HepG2 (cell line): ENCODE measurements at regions not wholly inside any gene's neighbourhood (a gene's known extent, or its start where the extent isn't known, plus 50 kb on each side); places are given as distances from the start of the nearest gene placed in this dataset.

Source experiments
- ATAC-seq: fragments of 200-7000 bp; cut with Tn5 transposase; 3 replicates; pipeline ENCODE4 v1.9.1; 2020; ENCODE audit warnings: mild to moderate bottlenecking, moderate library complexity
- BruUV-seq: library from RNA; stranded (reverse); fragments of 400-500 nt; replicated peaks from 2 replicates; lab custom pipeline; 2021; lab: Mats Ljungman, UMichigan
- CTCF ChIA-PET: fragments of 300-600 bp; formaldehyde crosslinking; extraction: SDS; loops from one replicate; lab custom pipeline; 2021; ENCODE audit warnings: low total read pairs, inconsistent platforms, low intra/inter-chr PET ratio; lab: Yijun Ruan, JAX
- POLR2A ChIA-PET: fragments of 350-600 bp; sonication (Branson Sonifier 250); formaldehyde crosslinking; loops from one replicate; lab custom pipeline; 2020; ENCODE audit warnings: antibody characterized with exemption, inconsistent platforms; lab: Yijun Ruan, JAX
- DNase-seq: peaks from one replicate; pipeline ENCODE4 v3.0.0-alpha.2; 2015; ENCODE audit warnings: low spot score
- FAIRE-seq: peaks from 3 replicates; lab custom pipeline; 2011; peaks lifted over from hg19 to GRCh38; lab: Jason Lieb, UNC
- H2AFZ ChIP-seq: one replicate; pipeline ENCODE4 v1.6.1; 2011; ENCODE audit warnings: low read length, inconsistent platforms
- H3K27ac ChIP-seq: fragments of 300-600 bp; 3 replicates; pipeline ENCODE4 v1.8.0; 2011; ENCODE audit warnings: mixed run types, mild to moderate bottlenecking, mixed read lengths, low read length, inconsistent platforms; ENCODE audit not compliant: insufficient read depth; ENCODE audit errors: extremely low read length
- H3K27me3 ChIP-seq, 2 experiments: fragments of 200-600 bp in 1 of 2; 2 replicates in 1 of 2; 3 replicates in 1 of 2; pipeline versions ENCODE4 v1.6.0 to v1.8.0; 2011; ENCODE audit warnings: low read length in 2 of 2, mild to moderate bottlenecking in 2 of 2, moderate library complexity in 2 of 2, inconsistent platforms in 1 of 2; ENCODE audit not compliant: insufficient read depth in 2 of 2, control insufficient read depth in 1 of 2
- H3K36me3 ChIP-seq, 2 experiments: fragments of 200-600 bp in 1 of 2; replicated peaks in 1 of 2; 2 replicates in 1 of 2; 3 replicates in 1 of 2; pipeline versions ENCODE4 v1.5.1 to v1.8.0; 2011; ENCODE audit warnings: low read length in 2 of 2, inconsistent platforms in 1 of 2; ENCODE audit not compliant: insufficient read depth in 2 of 2, control insufficient read depth in 1 of 2
- H3K4me1 ChIP-seq: 2 replicates; pipeline ENCODE4 v1.5.1; 2012; ENCODE audit warnings: low read length, inconsistent platforms; ENCODE audit not compliant: insufficient read depth
- H3K4me2 ChIP-seq: 2 replicates; pipeline ENCODE4 v1.6.0; 2011; ENCODE audit warnings: low read depth, low read length, inconsistent platforms
- H3K4me3 ChIP-seq, 3 experiments: fragments of 200-600 bp in 1 of 3; sonication (generic), shearing (Covaris generic) in 1 of 3; replicated peaks in 1 of 3; 2 replicates each; pipeline ENCODE4 v1.5.1; 2011 to 2016; ENCODE audit warnings: low read length in 3 of 3, inconsistent platforms in 2 of 3, low read depth in 2 of 3, mild to moderate bottlenecking in 2 of 3, control low read depth in 1 of 3, mixed read lengths in 1 of 3; ENCODE audit not compliant: insufficient read depth in 1 of 3
- H3K79me2 ChIP-seq: one replicate; pipeline ENCODE4 v1.6.1; 2011; ENCODE audit warnings: low read length, inconsistent platforms; ENCODE audit not compliant: insufficient read depth
- H3K9ac ChIP-seq: 2 replicates; pipeline ENCODE4 v1.6.0; 2011; ENCODE audit warnings: mild to moderate bottlenecking, low read depth, low read length, inconsistent platforms; ENCODE audit not compliant: insufficient read depth
- H3K9me3 ChIP-seq: 2 replicates; pipeline ENCODE4 v1.5.1; 2012; ENCODE audit warnings: mild to moderate bottlenecking, low read length
- H4K20me1 ChIP-seq: 2 replicates; pipeline ENCODE4 v1.6.0; 2011; ENCODE audit warnings: inconsistent platforms, mild to moderate bottlenecking, low read length, moderate library complexity; ENCODE audit not compliant: insufficient read depth
- ARID2 ChIP-seq: sonication (generic); formaldehyde crosslinking; IDR thresholded peaks from 2 replicates; pipeline ENCODE4 v1.8.1; 2022; ENCODE audit warnings: mild to moderate bottlenecking, missing genetic modification reagents, borderline replicate concordance
- ATAD3A ChIP-seq: sonication (generic); formaldehyde crosslinking; IDR thresholded peaks from 2 replicates; pipeline ENCODE4 v1.4.0; 2020; ENCODE audit warnings: missing genetic modification reagents
- HNRNPL ChIP-seq: fragments of 200-400 bp; formaldehyde crosslinking; IDR thresholded peaks from 2 replicates; pipeline ENCODE4 v1.6.1; 2017; ENCODE audit warnings: mild to moderate bottlenecking, low read depth, low read length
- SMAD3 ChIP-seq: sonication (generic); formaldehyde crosslinking; IDR thresholded peaks from 2 replicates; pipeline ENCODE4 v1.4.0; 2020; ENCODE audit warnings: missing genetic modification reagents
- SOX5 ChIP-seq: IDR thresholded peaks from 2 replicates; pipeline ENCODE4 v1.6.1; 2016; ENCODE audit warnings: borderline replicate concordance
- ZNF451 ChIP-seq: sonication (generic); formaldehyde crosslinking; IDR thresholded peaks from 2 replicates; pipeline ENCODE4 v1.5.0; 2020; ENCODE audit warnings: mild to moderate bottlenecking, missing genetic modification reagents
- ZNF609 ChIP-seq: sonication (generic); formaldehyde crosslinking; IDR thresholded peaks from 2 replicates; pipeline ENCODE4 v1.4.0; 2020; ENCODE audit warnings: mild to moderate bottlenecking, missing genetic modification reagents, borderline replicate concordance
- ZSCAN20 ChIP-seq: sonication (generic); formaldehyde crosslinking; IDR thresholded peaks from 2 replicates; pipeline ENCODE4 v1.4.0; 2020; ENCODE audit warnings: missing genetic modification reagents, mild to moderate bottlenecking, borderline replicate concordance
- WGBS: methylation state at CpG from one replicate; pipeline ENCODE4 v1.1.6; 2017; ENCODE audit warnings: low lambda C conversion rate; 5-methylcytosine and 5-hydroxymethylcytosine counted together
- in situ Hi-C: cut with HindIII; loops from 2 replicates; pipeline ENCODE4 v1.10.0; 2017; ENCODE audit warnings: low pct_unique_long_range_greater_than_20kb; ENCODE audit not compliant: extremely low pct_ligation_motif_present
- intact Hi-C: fragments of 100-400 bp; cut with micrococcal nuclease; formaldehyde crosslinking; loops from one replicate; pipeline ENCODE4 v1.10.0; 2022; ENCODE audit not compliant: unreplicated experiment
- TF ChIP-seq, protein P1 (sequence below): fragments of 450-650 bp; IDR thresholded peaks from 2 replicates; pipeline ENCODE4 v1.6.1; 2016
- TF ChIP-seq, protein P2 (sequence below): sonication (generic); formaldehyde crosslinking; IDR thresholded peaks from 2 replicates; pipeline ENCODE4 v1.4.0; 2020; ENCODE audit warnings: missing genetic modification reagents, mild to moderate bottlenecking, borderline replicate concordance
- TF ChIP-seq, protein P3 (sequence below): sonication (generic); formaldehyde crosslinking; conservative IDR thresholded peaks from 2 replicates; pipeline ENCODE4 v1.4.0; 2020; ENCODE audit warnings: missing genetic modification reagents

- TF ChIP-seq, protein P1, sequence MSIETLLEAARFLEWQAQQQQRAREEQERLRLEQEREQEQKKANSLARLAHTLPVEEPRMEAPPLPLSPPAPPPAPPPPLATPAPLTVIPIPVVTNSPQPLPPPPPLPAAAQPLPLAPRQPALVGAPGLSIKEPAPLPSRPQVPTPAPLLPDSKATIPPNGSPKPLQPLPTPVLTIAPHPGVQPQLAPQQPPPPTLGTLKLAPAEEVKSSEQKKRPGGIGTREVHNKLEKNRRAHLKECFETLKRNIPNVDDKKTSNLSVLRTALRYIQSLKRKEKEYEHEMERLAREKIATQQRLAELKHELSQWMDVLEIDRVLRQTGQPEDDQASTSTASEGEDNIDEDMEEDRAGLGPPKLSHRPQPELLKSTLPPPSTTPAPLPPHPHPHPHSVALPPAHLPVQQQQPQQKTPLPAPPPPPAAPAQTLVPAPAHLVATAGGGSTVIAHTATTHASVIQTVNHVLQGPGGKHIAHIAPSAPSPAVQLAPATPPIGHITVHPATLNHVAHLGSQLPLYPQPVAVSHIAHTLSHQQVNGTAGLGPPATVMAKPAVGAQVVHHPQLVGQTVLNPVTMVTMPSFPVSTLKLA: no peak
- TF ChIP-seq ZSCAN20 (CRISPR knock-in tag) (no peak), SOX5 (CRISPR knock-in tag) (no peak), ZNF451 (CRISPR knock-in tag) (no peak), HNRNPL (no peak), ARID2 (no peak), ATAD3A (CRISPR knock-in tag) (no peak)
- TF ChIP-seq, protein P2, sequence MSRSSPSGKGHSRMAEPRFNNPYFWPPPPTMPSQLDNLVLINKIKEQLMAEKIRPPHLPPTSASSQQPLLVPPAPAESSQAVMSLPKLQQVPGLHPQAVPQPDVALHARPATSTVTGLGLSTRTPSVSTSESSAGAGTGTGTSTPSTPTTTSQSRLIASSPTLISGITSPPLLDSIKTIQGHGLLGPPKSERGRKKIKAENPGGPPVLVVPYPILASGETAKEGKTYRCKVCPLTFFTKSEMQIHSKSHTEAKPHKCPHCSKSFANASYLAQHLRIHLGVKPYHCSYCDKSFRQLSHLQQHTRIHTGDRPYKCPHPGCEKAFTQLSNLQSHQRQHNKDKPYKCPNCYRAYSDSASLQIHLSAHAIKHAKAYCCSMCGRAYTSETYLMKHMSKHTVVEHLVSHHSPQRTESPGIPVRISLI: no peak
Observed at GRCh38 chr2:107602801-107603200, 223.9 kb upstream of the RGPD4 start (continued).

DNA sequence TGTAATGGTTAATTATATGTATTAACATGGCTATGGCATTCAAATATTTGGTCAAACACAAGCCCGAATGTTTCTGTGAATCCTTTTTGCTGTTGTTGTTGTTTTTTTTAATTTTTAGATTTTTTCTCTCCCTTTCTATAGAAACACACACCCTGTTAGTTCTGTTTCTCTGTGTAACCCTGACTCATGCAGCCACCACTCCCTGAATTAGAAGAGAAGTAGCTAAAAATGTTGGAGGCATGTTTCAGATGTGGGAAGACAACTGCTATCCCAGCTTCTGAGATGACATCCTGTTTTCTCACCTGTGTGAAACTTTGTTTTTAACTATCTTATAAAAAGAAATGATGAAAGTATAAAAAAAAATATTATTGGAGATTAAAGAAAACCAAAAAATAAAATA is 219.6 kb upstream of the RGPD4 start:
- BruUV-seq: no TSS peak
- Histone ChIP-seq H2AFZ (no peak overlapping the region), H3K4me2 (no peak overlapping the region), H3K79me2 (no peaks in the 10 kb centered on the region), H3K9ac (no peak overlapping the region), H3K27me3 (no peaks in the 10 kb centered on the region), H3K4me3 (no peak overlapping the region), H4K20me1 (no peaks in the 10 kb centered on the region), H3K27ac (no peak overlapping the region), H3K9me3 (no peaks in the 10 kb centered on the region), H3K4me1 (no peaks in the 10 kb centered on the region), H3K36me3 (no peaks in the 10 kb centered on the region)
- DNase-seq (no peak), ATAC-seq (no peak), FAIRE-seq (no peak)
- in situ Hi-C loops: no loop called here
- CTCF ChIA-PET: no interaction called here
- intact Hi-C loops: no loop called here
- POLR2A ChIA-PET: no interaction called here
- 0% methylated on average over 1 of the region's 1 CpG for WGBS
- no peak for TF ChIP-seq ZNF609
- TF ChIP-seq SMAD3 (CRISPR knock-in tag): no peak
- TF ChIP-seq, protein P3, sequence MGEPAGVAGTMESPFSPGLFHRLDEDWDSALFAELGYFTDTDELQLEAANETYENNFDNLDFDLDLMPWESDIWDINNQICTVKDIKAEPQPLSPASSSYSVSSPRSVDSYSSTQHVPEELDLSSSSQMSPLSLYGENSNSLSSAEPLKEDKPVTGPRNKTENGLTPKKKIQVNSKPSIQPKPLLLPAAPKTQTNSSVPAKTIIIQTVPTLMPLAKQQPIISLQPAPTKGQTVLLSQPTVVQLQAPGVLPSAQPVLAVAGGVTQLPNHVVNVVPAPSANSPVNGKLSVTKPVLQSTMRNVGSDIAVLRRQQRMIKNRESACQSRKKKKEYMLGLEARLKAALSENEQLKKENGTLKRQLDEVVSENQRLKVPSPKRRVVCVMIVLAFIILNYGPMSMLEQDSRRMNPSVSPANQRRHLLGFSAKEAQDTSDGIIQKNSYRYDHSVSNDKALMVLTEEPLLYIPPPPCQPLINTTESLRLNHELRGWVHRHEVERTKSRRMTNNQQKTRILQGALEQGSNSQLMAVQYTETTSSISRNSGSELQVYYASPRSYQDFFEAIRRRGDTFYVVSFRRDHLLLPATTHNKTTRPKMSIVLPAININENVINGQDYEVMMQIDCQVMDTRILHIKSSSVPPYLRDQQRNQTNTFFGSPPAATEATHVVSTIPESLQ: no peak
